HCT116 (cell line): ENCODE measurements at regions not wholly inside any gene's neighbourhood (a gene's known extent, or its start where the extent isn't known, plus 50 kb on each side); places are given as distances from the start of the nearest gene placed in this dataset.

ENCODE experiments used
- ATAC-seq: fragments of 200-7000 bp; cut with Tn5 transposase; 2 replicates; pipeline ENCODE4 v1.9.1; 2020; ENCODE audit warnings: mild to moderate bottlenecking, moderate library complexity
- BruUV-seq: library from RNA; stranded (reverse); fragments of 400-500 nt; replicated peaks from 2 replicates; lab custom pipeline; 2021; lab: Mats Ljungman, UMichigan
- CTCF ChIA-PET: fragments of 300-600 bp; sonication (Branson Sonifier 250); formaldehyde crosslinking; loops from one replicate; lab custom pipeline; 2021; ENCODE audit warnings: antibody characterized with exemption; lab: Charles Lee
- POLR2A ChIA-PET: fragments of 300-600, 350-600 bp; sonication (Branson Sonifier 250); formaldehyde crosslinking; loops from one replicate; lab custom pipeline; 2021; ENCODE audit warnings: antibody characterized with exemption; lab: Charles Lee
- RAD21 ChIA-PET, 2 experiments: fragments of 300-600 bp; sonication (Branson Sonifier 250); formaldehyde crosslinking; loops; one replicate each; lab custom pipeline; 2023; ENCODE audit warnings: low total read pairs in 2 of 2; ENCODE audit not compliant: uncharacterized antibody in 2 of 2, unreplicated experiment in 2 of 2, low non-redundant PET in 1 of 2; lab: Charles Lee
- DNase-seq: peaks from one replicate; pipeline ENCODE4 v3.0.0-alpha.2; 2010; ENCODE audit warnings: low read depth, low spot score
- H2AFZ ChIP-seq: fragments of 200-600 bp; shearing (Covaris generic), sonication (generic); 2 replicates; pipeline ENCODE4 v1.6.1; 2017; ENCODE audit warnings: low read depth, mixed run types, mixed read lengths, antibody characterized with exemption, low read length; ENCODE audit not compliant: poor library complexity, severe bottlenecking
- H3K27ac ChIP-seq: 2 replicates; pipeline ENCODE4 v1.5.1; 2012; ENCODE audit warnings: low read depth, low read length
- H3K27me3 ChIP-seq: fragments of 200-600 bp; sonication (generic); 2 replicates; pipeline ENCODE4 v1.6.1; 2016; ENCODE audit warnings: mixed run types, low read length, mixed read lengths; ENCODE audit not compliant: insufficient read depth
- H3K36me3 ChIP-seq, 2 experiments: fragments of 200-500 bp in 1 of 2; fragments of 200-600 bp in 1 of 2; sonication (Bioruptor generic) in 1 of 2; sonication (generic) in 1 of 2; 2 replicates each; pipeline versions ENCODE4 v1.5.1 to v1.6.1; 2014 to 2016; ENCODE audit warnings: low read length in 2 of 2, inconsistent platforms in 1 of 2, mixed read lengths in 1 of 2, mixed run types in 1 of 2; ENCODE audit not compliant: insufficient read depth in 2 of 2, control insufficient read depth in 1 of 2
- H3K4me1 ChIP-seq, 2 experiments: fragments of 200-600 bp in 1 of 2; sonication (generic) in 1 of 2; 2 replicates each; pipeline versions ENCODE4 v1.5.1 to v1.6.1; 2012 to 2017; ENCODE audit warnings: low read length in 2 of 2, inconsistent platforms in 1 of 2, mild to moderate bottlenecking in 1 of 2, mixed read lengths in 1 of 2, mixed run types in 1 of 2, moderate library complexity in 1 of 2; ENCODE audit not compliant: insufficient read depth in 2 of 2, control insufficient read depth in 1 of 2
- H3K4me2 ChIP-seq: fragments of 200-600 bp; sonication (generic); 2 replicates; pipeline ENCODE4 v1.6.1; 2017; ENCODE audit warnings: mixed run types, low read length, mixed read lengths
- H3K4me3 ChIP-seq, 2 experiments: fragments of 200-600 bp in 1 of 2; sonication (generic) in 1 of 2; replicated peaks in 1 of 2; 2 replicates each; pipeline ENCODE4 v1.5.1; 2011 to 2016; ENCODE audit warnings: low read length in 2 of 2, control low read depth in 1 of 2, low read depth in 1 of 2, mild to moderate bottlenecking in 1 of 2, mixed read lengths in 1 of 2, mixed run types in 1 of 2
- H3K79me2 ChIP-seq: fragments of 200-600 bp; sonication (generic); 2 replicates; pipeline ENCODE4 v1.6.1; 2017; ENCODE audit warnings: mild to moderate bottlenecking, mixed run types, low read length, moderate library complexity, mixed read lengths; ENCODE audit not compliant: insufficient read depth
- H3K9ac ChIP-seq: fragments of 200-600 bp; sonication (generic); 2 replicates; pipeline ENCODE4 v1.6.1; 2016; ENCODE audit warnings: low read length, mixed read lengths
- H3K9me2 ChIP-seq: fragments of 200-600 bp; sonication (generic), shearing (Covaris generic); 2 replicates; pipeline ENCODE4 v1.6.1; 2017; ENCODE audit warnings: mixed run types, mild to moderate bottlenecking, moderate library complexity; ENCODE audit not compliant: insufficient read depth
- H3K9me3 ChIP-seq, 2 experiments: fragments of 200-500 bp in 1 of 2; fragments of 200-600 bp in 1 of 2; sonication (Bioruptor generic) in 1 of 2; sonication (generic) in 1 of 2; 2 replicates each; pipeline ENCODE4 v1.6.1; 2014 to 2017; ENCODE audit warnings: low read length in 2 of 2, mixed read lengths in 2 of 2, inconsistent platforms in 1 of 2, low read depth in 1 of 2, mild to moderate bottlenecking in 1 of 2, mixed run types in 1 of 2, moderate library complexity in 1 of 2; ENCODE audit not compliant: control insufficient read depth in 1 of 2, insufficient read depth in 1 of 2
- H4K20me1 ChIP-seq: fragments of 200-600 bp; sonication (generic), shearing (Covaris generic); 2 replicates; pipeline ENCODE4 v1.6.1; 2017; ENCODE audit warnings: mixed run types, mild to moderate bottlenecking, moderate library complexity; ENCODE audit not compliant: insufficient read depth
- ATF3 ChIP-seq: IDR thresholded peaks from 2 replicates; pipeline ENCODE4 v1.6.1; 2012
- CTCF ChIP-seq, 3 experiments: fragments of 200-600 bp in 1 of 3; sonication (generic) in 1 of 3; IDR thresholded peaks in 2 of 3; conservative IDR thresholded peaks in 1 of 3; 2 replicates each; pipeline ENCODE4 v1.5.1; 2012 to 2017; ENCODE audit warnings: low read depth in 2 of 3, low read length in 2 of 3, antibody characterized with exemption in 1 of 3, borderline replicate concordance in 1 of 3, control low read depth in 1 of 3, mild to moderate bottlenecking in 1 of 3, mixed read lengths in 1 of 3, mixed run types in 1 of 3, moderate library complexity in 1 of 3; ENCODE audit not compliant: insufficient read depth in 1 of 3
- EGR1 ChIP-seq: IDR thresholded peaks from 2 replicates; pipeline ENCODE4 v1.6.1; 2012; ENCODE audit warnings: low read depth
- EZH2 ChIP-seq: fragments of 200-600 bp; sonication (generic); IDR thresholded peaks from 2 replicates; pipeline ENCODE4 v1.6.1; 2017; ENCODE audit warnings: antibody characterized with exemption, mixed run types
- EZH2phosphoT487 ChIP-seq: fragments of 200-600 bp; IDR thresholded peaks from 2 replicates; pipeline ENCODE4 v1.6.1; 2018; ENCODE audit warnings: antibody characterized with exemption, borderline replicate concordance
- FOSL1 ChIP-seq: IDR thresholded peaks from 2 replicates; pipeline ENCODE4 v1.6.1; 2012; ENCODE audit warnings: low read depth
- JUND ChIP-seq: IDR thresholded peaks from 2 replicates; pipeline ENCODE4 v1.6.1; 2012
- POLR2A ChIP-seq: IDR thresholded peaks from 2 replicates; pipeline ENCODE4 v1.7.0; 2011; ENCODE audit warnings: borderline replicate concordance; ENCODE audit not compliant: insufficient read depth, insufficient read length; ENCODE audit errors: extremely low read depth
- POLR2AphosphoS5 ChIP-seq: IDR thresholded peaks from 2 replicates; pipeline ENCODE4 v1.6.1; 2011; ENCODE audit warnings: mild to moderate bottlenecking, low read depth, low read length, moderate library complexity
- RAD21 ChIP-seq: IDR thresholded peaks from 2 replicates; pipeline ENCODE4 v1.6.1; 2012; ENCODE audit warnings: low read depth, mild to moderate bottlenecking
- TCF7L2 ChIP-seq: IDR thresholded peaks from 2 replicates; pipeline ENCODE4 v1.7.0; 2011; ENCODE audit warnings: borderline replicate concordance, inconsistent platforms; ENCODE audit not compliant: insufficient read depth, insufficient read length; ENCODE audit errors: extremely low read depth
- ZBTB33 ChIP-seq: IDR thresholded peaks from 2 replicates; pipeline ENCODE4 v1.6.1; 2011; ENCODE audit warnings: mild to moderate bottlenecking, low read length, moderate library complexity; ENCODE audit not compliant: insufficient replicate concordance; ENCODE audit errors: extremely low read depth
- intact Hi-C: fragments of 100-400 bp; cut with micrococcal nuclease; formaldehyde crosslinking; loops from 2 replicates; pipeline ENCODE4 v1.10.0; 2022

GRCh38 chr5:24118351-24118750, 526.4 kb downstream of the CDH10 start:
- H3K79me2 ChIP-seq, result no peaks in the 10 kb centered on the region
- H3K9me2 ChIP-seq, result no peaks in the 10 kb centered on the region
- DNase-seq, result no peak
- no peaks in the 10 kb centered on the region for H3K27me3 ChIP-seq
- no peak overlapping the region for H3K9ac ChIP-seq
- H3K27ac ChIP-seq, result no peak overlapping the region
- ChIA-PET RAD21 (no interaction called here), CTCF (no interaction called here)
- H3K9me3 ChIP-seq, result peaks cover 0 to 13% of the 10 kb centered on the region in 2 experiments; a peak in 1 of 4 replicates
- intact Hi-C loops, result no loop called here
- no peak overlapping the region for H3K4me2 ChIP-seq
- no peaks in the 10 kb centered on the region for H3K4me1 ChIP-seq
- BruUV-seq, result no TSS peak
- no peaks in the 10 kb centered on the region for H3K36me3 ChIP-seq
- H3K4me3 ChIP-seq, result no peak overlapping the region
- TF ChIP-seq EGR1 (no peak), FOSL1 (no peak), ZBTB33 (no peak), CTCF (IDR thresholded peaks at IDR 0.05 in 2 of 3, conservative IDR thresholded peaks at IDR 0.05 in 1 of 3; ENCODE audit: borderline replicate concordance in 1 of 3, insufficient read depth in 1 of 3, low read depth in 2 of 3, low read length in 2 of 3) (no peak), ATF3 (no peak), POLR2AphosphoS5 (no peak), JUND (no peak), TCF7L2 (no peak), EZH2 (no peak), EZH2phosphoT487 (no peak), POLR2A (no peak), RAD21 (no peak)
- TF ChIP-seq, all 23 proteins: peak for 0
- Histone ChIP-seq H2AFZ (no peak overlapping the region), H4K20me1 (no peaks in the 10 kb centered on the region)
- no peak for ATAC-seq
- POLR2A ChIA-PET, result no interaction called here
